HG03175 (cell line): ENCODE measurements at regions not wholly inside any gene's neighbourhood (a gene's known extent, or its start where the extent isn't known, plus 50 kb on each side); places are given as distances from the start of the nearest gene placed in this dataset.

Experiments used
- ATAC-seq: cut with Tn5 transposase; IDR thresholded peaks from one replicate; pipeline ENCODE4 v1.9.1; 2021; ENCODE audit warnings: mild to moderate bottlenecking, moderate library complexity; ENCODE audit not compliant: unreplicated experiment

DNA sequence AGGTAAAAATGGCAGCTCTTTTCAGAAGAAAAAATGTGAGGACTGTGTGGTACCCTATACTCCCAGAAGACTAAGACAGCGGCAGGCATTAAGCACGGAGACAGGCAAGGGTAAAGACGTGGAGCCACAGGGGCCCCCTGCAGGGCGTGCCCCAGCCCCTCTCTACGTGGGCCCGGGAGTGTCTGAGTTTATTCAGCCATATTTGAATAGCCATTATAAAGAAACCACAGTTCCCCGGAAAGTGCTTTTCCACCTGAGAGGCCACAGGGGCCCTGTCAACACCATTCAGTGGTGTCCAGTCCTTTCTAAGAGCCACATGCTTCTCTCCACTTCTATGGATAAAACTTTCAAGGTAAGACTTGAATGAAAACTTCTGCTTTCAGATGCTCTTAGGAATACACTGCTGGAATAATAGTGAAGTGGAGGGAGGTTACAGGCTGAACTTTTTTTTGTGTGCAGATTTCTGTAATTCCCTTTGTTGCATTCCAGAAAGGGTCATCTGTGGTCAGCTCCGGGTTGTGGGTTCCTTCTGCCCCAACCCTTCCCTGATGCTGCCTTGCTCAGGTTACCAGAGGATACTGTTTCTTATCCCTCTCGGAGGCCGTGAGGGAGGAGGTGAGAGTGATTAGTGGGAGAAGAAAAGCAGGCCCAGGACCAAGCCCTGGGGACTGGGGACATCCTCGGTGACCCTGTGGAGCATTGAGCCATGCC, 58.4 kb downstream of the SLC25A47 start:
- no peak for ATAC-seq

GRCh38 chr14:100382106-100382455, 58.9 kb downstream of the SLC25A47 start:
- no peak for ATAC-seq

GRCh38 chr14:100383727-100384158, 60.6 kb downstream of the SLC25A47 start:
- ATAC-seq: peak; percentile 58

DNA sequence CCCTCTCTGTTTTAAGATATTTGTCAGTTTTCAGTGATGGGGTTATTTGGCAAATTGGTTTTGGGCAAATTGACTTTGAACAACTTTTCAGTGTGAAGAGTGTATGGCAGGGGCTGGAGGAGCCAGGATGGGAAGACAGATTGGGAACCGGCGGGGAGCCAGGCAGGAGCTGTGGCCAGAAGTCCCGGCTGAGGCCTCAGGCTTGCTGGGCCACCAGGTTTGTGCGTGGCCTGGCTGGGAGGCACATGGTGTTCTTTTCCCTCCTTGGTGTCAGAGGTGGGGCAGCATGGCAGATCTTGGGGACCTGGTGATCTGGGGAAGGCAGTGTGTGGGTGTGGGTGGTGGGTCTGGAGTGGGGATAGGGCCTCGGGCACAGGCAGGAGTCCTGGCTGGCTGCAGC, 61.1 kb downstream of the SLC25A47 start:
- ATAC-seq: no peak

- no peak for ATAC-seq
Observed at GRCh38 chr14:100384819-100385813, 62.0 kb downstream of the SLC25A47 start.

- no peak for ATAC-seq
Observed at GRCh38 chr14:100386121-100386520, 63.0 kb downstream of the SLC25A47 start.

DNA sequence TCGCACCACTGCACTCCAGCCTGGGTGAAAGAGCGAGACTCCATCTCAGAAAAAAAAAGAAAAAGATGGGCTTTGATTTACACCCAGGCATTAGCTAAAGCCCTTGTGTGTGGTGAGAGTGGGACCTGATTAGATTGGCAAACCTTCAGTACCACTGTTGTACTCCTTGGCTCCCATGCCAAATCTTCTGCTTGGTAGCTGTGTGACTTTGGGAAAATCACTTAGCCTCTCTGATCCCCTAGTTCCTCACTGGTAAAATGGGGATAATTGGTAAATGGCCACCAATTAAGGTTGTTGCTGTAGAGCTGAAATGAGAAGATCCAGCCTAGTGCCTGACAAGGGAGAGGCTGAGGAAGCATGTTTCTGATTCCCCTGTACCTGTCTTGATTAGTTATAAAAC, 63.7 kb downstream of the SLC25A47 start:
- ATAC-seq: no peak

DNA sequence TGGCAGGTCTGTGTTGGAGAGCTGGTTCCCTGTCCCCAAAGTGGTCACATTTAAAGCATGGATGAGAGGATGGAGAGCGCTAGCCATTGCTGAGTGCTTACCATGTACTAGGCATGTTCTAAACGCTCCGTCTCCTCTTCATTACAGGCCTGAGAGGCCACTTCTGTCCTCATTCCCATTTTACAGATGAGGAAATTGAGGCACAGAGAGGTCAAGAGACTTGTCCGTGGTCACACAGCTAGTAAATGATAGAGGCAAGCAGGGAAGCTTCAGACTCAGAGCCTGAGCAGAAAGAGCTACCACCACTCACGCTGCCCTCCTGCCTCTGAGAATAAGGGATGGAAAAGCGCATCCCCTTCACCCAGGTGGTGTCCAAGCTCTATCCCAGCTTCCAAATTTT, 64.3 kb downstream of the SLC25A47 start:
- ATAC-seq: no peak

GRCh38 chr14:100388103-100389054, 65.2 kb downstream of the SLC25A47 start:
- ATAC-seq: no peak

GRCh38 chr14:100389497-100390104, 66.5 kb downstream of the SLC25A47 start:
- no peak for ATAC-seq

GRCh38 chr14:100391173-100391572, 68.0 kb downstream of the SLC25A47 start:
- ATAC-seq: no peak

GRCh38 chr14:100391724-100392123, 68.6 kb downstream of the SLC25A47 start:
- ATAC-seq: no peak

DNA sequence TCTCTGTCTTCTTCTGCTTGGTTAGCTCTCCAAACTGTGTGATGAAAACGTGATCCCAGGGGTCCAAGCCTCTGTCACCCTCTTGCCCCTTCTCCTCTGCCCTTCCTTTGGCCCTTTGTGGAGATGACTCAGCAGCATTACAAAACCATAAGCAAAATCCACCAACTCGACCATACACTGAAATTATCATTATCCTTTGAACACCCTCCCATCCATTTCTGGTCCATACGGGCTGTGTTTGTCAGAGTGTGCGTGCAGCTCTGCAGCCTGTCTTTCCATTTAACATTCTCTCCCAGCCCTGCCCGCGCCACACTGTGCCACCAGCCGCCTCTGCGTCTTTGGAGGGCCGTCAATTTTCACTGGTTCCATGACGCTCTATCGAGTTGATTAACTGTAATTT, 69.2 kb downstream of the SLC25A47 start:
- ATAC-seq: no peak

- ATAC-seq: no peak
Observed at GRCh38 chr14:100393362-100393761, 70.2 kb downstream of the SLC25A47 start.

DNA sequence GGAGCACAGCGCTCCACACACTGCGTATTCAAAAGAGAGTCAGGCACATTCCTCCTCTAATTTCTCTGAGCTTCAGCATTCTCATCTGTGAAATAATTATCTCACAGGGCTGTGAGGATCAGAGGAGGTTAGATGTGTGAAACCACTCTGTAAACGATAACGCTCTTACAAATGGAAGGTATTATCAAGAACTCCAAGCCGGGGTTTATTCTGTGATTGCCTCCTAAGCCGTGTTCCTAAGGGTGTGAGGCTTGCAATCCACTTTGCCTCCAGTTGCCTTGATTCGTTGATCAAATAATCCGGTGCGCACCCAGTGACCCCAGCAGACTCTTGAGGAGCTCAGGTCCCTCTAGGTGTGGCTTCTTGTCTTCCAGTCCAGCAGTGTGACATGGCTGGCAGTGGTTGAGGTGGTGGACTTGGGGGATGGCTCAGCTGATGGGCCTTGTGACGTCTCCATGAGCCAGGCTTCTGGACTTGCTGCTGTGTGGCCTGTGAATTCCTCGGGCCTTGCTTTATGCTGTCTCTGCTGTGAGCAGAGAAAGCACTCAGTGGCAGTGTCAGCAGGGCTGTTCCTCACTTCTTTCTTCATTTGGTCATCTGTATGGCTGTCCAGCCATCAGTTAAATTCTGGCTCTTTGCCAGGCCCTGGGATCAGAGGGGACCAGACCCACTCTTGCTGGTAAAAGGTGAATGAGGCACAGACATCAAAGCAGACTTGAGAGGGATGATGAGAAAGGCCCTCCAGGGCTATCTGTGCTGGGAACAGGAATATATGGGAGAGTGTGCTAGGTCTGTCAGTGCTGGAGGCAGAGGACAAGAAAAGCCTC, 71.0 kb downstream of the SLC25A47 start:
- ATAC-seq: no peak

GRCh38 chr14:100394886-100395672, 71.9 kb downstream of the SLC25A47 start:
- ATAC-seq: no peak

GRCh38 chr14:100396266-100396795, 73.2 kb downstream of the SLC25A47 start:
- ATAC-seq: no peak

DNA sequence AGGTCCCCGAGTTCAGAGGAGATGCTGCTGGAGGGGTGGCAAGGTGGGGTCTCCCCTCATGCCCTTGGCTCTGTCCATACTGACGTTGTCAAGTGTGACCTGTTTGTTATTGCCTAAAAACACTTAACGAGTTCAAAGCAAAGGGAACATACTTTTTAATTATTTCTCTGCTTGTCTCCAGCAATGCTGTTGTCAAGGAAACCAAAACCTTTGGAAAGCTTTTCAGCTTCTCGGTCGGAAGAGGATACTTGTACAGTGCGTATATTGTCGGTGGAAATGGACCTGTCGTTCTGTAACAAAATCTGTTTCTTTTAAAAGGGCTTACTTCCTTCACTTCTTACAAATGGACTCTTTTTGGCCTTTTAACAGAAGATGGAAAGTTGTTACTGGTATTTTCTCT, 73.9 kb downstream of the SLC25A47 start:
- ATAC-seq: no peak

DNA sequence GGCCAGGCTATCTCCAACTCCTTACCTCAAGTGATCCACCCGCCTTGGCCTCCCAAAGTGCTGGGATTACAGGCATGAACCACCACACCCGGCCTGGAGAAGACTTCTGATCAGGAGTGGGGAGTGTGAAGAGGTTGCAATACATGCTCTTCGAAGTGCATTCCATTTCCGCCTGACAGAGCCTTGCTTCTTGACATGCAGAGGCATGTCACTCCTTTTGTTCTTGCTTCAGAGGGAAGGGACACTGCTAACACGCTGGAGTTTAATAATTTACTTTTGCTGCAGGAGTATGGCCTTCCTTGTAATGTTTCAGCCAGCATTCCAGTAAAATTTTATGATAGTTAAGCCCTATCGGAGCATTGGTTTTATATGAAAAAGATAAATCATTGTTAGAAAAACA, 74.9 kb downstream of the SLC25A47 start:
- ATAC-seq: no peak
